H9 (cell line): ENCODE measurements at regions not wholly inside any gene's neighbourhood (a gene's known extent, or its start where the extent isn't known, plus 50 kb on each side); places are given as distances from the start of the nearest gene placed in this dataset.

ENCODE experiments used
- DNase-seq: peaks from one replicate; pipeline ENCODE4 v3.0.0-alpha.2; 2017
- H2AFZ ChIP-seq: one replicate; pipeline ENCODE4 v1.6.1; 2013; ENCODE audit warnings: mild to moderate bottlenecking, low read length, control low read depth, moderate library complexity
- H2AK5ac ChIP-seq: 2 replicates; pipeline ENCODE4 v1.6.1; 2013; ENCODE audit warnings: low read length, control low read depth, mixed read lengths; ENCODE audit not compliant: insufficient read length
- H2BK120ac ChIP-seq: one replicate; pipeline ENCODE4 v1.6.1; 2013; ENCODE audit warnings: low read depth, mild to moderate bottlenecking, low read length, control low read depth, inconsistent platforms; ENCODE audit not compliant: poor library complexity, severe bottlenecking
- H2BK12ac ChIP-seq: 2 replicates; pipeline ENCODE4 v1.6.1; 2013; ENCODE audit warnings: low read length, control low read depth, mixed read lengths, low read depth; ENCODE audit not compliant: insufficient read length
- H2BK15ac ChIP-seq: 2 replicates; pipeline ENCODE4 v1.6.1; 2013; ENCODE audit warnings: low read depth, low read length, control low read depth
- H2BK20ac ChIP-seq: one replicate; pipeline ENCODE4 v1.6.1; 2013; ENCODE audit warnings: low read depth, mild to moderate bottlenecking, low read length, control low read depth, inconsistent platforms; ENCODE audit not compliant: poor library complexity, severe bottlenecking
- H2BK5ac ChIP-seq: 2 replicates; pipeline ENCODE4 v1.6.1; 2013; ENCODE audit warnings: low read length, control low read depth, mixed read lengths; ENCODE audit not compliant: insufficient read length
- H3K14ac ChIP-seq: 2 replicates; pipeline ENCODE4 v1.6.1; 2013; ENCODE audit warnings: low read length, control low read depth; ENCODE audit not compliant: insufficient read depth
- H3K18ac ChIP-seq: 2 replicates; pipeline ENCODE4 v1.6.1; 2013; ENCODE audit warnings: low read depth, mild to moderate bottlenecking, mixed read lengths, low read length, control low read depth; ENCODE audit not compliant: insufficient read length
- H3K23ac ChIP-seq: 2 replicates; pipeline ENCODE4 v1.6.1; 2013; ENCODE audit warnings: low read length, control low read depth, mixed read lengths, low read depth; ENCODE audit not compliant: insufficient read length
- H3K23me2 ChIP-seq: 2 replicates; pipeline ENCODE4 v1.6.1; 2013; ENCODE audit warnings: low read depth, mild to moderate bottlenecking, mixed read lengths, low read length, control low read depth; ENCODE audit not compliant: insufficient read length, poor library complexity, severe bottlenecking
- H3K27ac ChIP-seq: 2 replicates; pipeline ENCODE4 v1.5.1; 2013; ENCODE audit warnings: low read length, control low read depth, mixed read lengths, low read depth; ENCODE audit not compliant: insufficient read length
- H3K27me3 ChIP-seq: 2 replicates; pipeline ENCODE4 v1.6.1; 2013; ENCODE audit warnings: low read length, control low read depth, inconsistent platforms; ENCODE audit not compliant: insufficient read depth
- H3K4ac ChIP-seq: 2 replicates; pipeline ENCODE4 v1.6.1; 2013; ENCODE audit warnings: low read depth, mild to moderate bottlenecking, control low read depth, inconsistent platforms, low read length, moderate library complexity
- H3K4me1 ChIP-seq: 2 replicates; pipeline ENCODE4 v1.6.1; 2013; ENCODE audit warnings: low read length, control low read depth, inconsistent platforms; ENCODE audit not compliant: insufficient read depth
- H3K4me2 ChIP-seq: 2 replicates; pipeline ENCODE4 v1.6.1; 2013; ENCODE audit warnings: low read length, control low read depth, mixed read lengths; ENCODE audit not compliant: insufficient read length, insufficient read depth
- H3K56ac ChIP-seq: 2 replicates; pipeline ENCODE4 v1.6.1; 2013; ENCODE audit warnings: low read depth, mild to moderate bottlenecking, mixed read lengths, low read length, control low read depth; ENCODE audit not compliant: insufficient read length
- H3K79me1 ChIP-seq: 2 replicates; pipeline ENCODE4 v1.6.1; 2013; ENCODE audit warnings: low read depth, mild to moderate bottlenecking, moderate library complexity, low read length, control low read depth, inconsistent platforms; ENCODE audit not compliant: insufficient read depth, poor library complexity, severe bottlenecking
- H3K79me2 ChIP-seq: 2 replicates; pipeline ENCODE4 v1.6.1; 2013; ENCODE audit warnings: low read length, control low read depth, inconsistent platforms; ENCODE audit not compliant: insufficient read depth
- H3K9ac ChIP-seq: 2 replicates; pipeline ENCODE4 v1.6.1; 2013; ENCODE audit warnings: low read length, control low read depth, mixed read lengths; ENCODE audit not compliant: insufficient read length; ENCODE audit errors: extremely low read depth
- H3K9me3 ChIP-seq: one replicate; pipeline ENCODE4 v1.6.1; 2013; ENCODE audit warnings: low read depth, low read length, inconsistent platforms; ENCODE audit not compliant: control insufficient read depth
- H3T11ph ChIP-seq: one replicate; pipeline ENCODE4 v1.6.1; 2013; ENCODE audit warnings: mild to moderate bottlenecking, low read length, control low read depth, inconsistent platforms
- H4K20me1 ChIP-seq: one replicate; pipeline ENCODE4 v1.6.1; 2013; ENCODE audit not compliant: control insufficient read depth, insufficient read length, insufficient read depth
- H4K5ac ChIP-seq: 2 replicates; pipeline ENCODE4 v1.6.1; 2013; ENCODE audit warnings: low read depth, mild to moderate bottlenecking, mixed read lengths, low read length, control low read depth; ENCODE audit not compliant: insufficient read length
- H4K8ac ChIP-seq: replicated peaks from 2 replicates; pipeline ENCODE4 v1.6.1; 2013; ENCODE audit warnings: low read length, control low read depth, mixed read lengths, low read depth; ENCODE audit not compliant: insufficient read length
- H4K91ac ChIP-seq: 2 replicates; pipeline ENCODE4 v1.6.1; 2013; ENCODE audit warnings: low read depth, mild to moderate bottlenecking, moderate library complexity, mixed read lengths, low read length, control low read depth; ENCODE audit not compliant: insufficient read length
- H3K27ac Mint-ChIP-seq, 3 experiments: 2 replicates in 2 of 3; 3 replicates in 1 of 3; pipeline ENCODE4 v1.8.0; 2020 to 2021; ENCODE audit warnings: mixed read lengths in 3 of 3, mild to moderate bottlenecking in 1 of 3, moderate library complexity in 1 of 3
- H3K27me3 Mint-ChIP-seq: 2 replicates; pipeline ENCODE4 v1.8.0; 2021; ENCODE audit warnings: low read depth, mild to moderate bottlenecking, moderate library complexity, mixed read lengths
- H3K36me3 Mint-ChIP-seq, 3 experiments: 2 replicates in 2 of 3; 3 replicates in 1 of 3; pipeline ENCODE4 v1.8.0; 2020 to 2021; ENCODE audit warnings: low read depth in 3 of 3, mixed read lengths in 3 of 3; ENCODE audit not compliant: insufficient read depth in 1 of 3
- H3K4me1 Mint-ChIP-seq, 2 experiments: 2 replicates each; pipeline ENCODE4 v1.8.0; 2020; ENCODE audit warnings: mixed read lengths in 2 of 2
- H3K4me3 Mint-ChIP-seq, 2 experiments: 2 replicates in 1 of 2; 3 replicates in 1 of 2; pipeline ENCODE4 v1.8.0; 2020 to 2021; ENCODE audit warnings: mild to moderate bottlenecking in 2 of 2, mixed read lengths in 2 of 2, moderate library complexity in 1 of 2
- H3K9me3 Mint-ChIP-seq, 2 experiments: 2 replicates in 1 of 2; 3 replicates in 1 of 2; pipeline ENCODE4 v1.8.0; 2020; ENCODE audit warnings: mild to moderate bottlenecking in 2 of 2, mixed read lengths in 2 of 2, moderate library complexity in 1 of 2
- CTCF ChIP-seq: fragments of 200-600 bp; sonication (generic); conservative IDR thresholded peaks from 3 replicates; pipeline ENCODE4 v1.8.0; 2021; ENCODE audit warnings: antibody characterized with exemption, mild to moderate bottlenecking

- Histone ChIP-seq H2BK120ac (no peak overlapping the region), H4K5ac (no peak overlapping the region), H2BK20ac (no peak overlapping the region), H3K4me2 (no peak overlapping the region), H2BK12ac (no peak overlapping the region), H3K14ac (no peak overlapping the region), H3K79me1 (no peaks in the 10 kb centered on the region), H3K9ac (no peak overlapping the region), H3K9me3 (no peaks in the 10 kb centered on the region), H2BK5ac (no peak overlapping the region), H4K91ac (no peak overlapping the region), H3K79me2 (no peaks in the 10 kb centered on the region), H3K27me3 (no peaks in the 10 kb centered on the region), H3K4ac (no peak overlapping the region), H3K23me2 (no peaks in the 10 kb centered on the region), H4K20me1 (no peaks in the 10 kb centered on the region), H3K4me1 (no peaks in the 10 kb centered on the region), H2AFZ (no peak overlapping the region), H3K18ac (no peak overlapping the region), H3K27ac (no peak overlapping the region), H3K23ac (no peak overlapping the region), H3K56ac (no peak overlapping the region), H3T11ph (no peak overlapping the region), H2BK15ac (no peak overlapping the region), H2AK5ac (no peak overlapping the region), H4K8ac (no peak overlapping the region)
- Mint-ChIP-seq H3K27ac (no peak overlapping the region), H3K4me1 (no peaks in the 10 kb centered on the region), H3K9me3 (peaks cover 10 to 13% of the 10 kb centered on the region in 2 experiments), H3K27me3 (no peaks in the 10 kb centered on the region), H3K4me3 (no peak overlapping the region), H3K36me3 (peaks cover 0 to 12% (median 0%) of the 10 kb centered on the region in 3 experiments; a peak in 3 of 7 replicates)
- TF ChIP-seq CTCF: no peak
- DNase-seq: no peak
These were observed 1807.0 kb downstream of the SUCLG1 start for GRCh38 chr2:82652117-82652516.
